ENCODE measurements at regions not wholly inside any gene's neighbourhood (a gene's known extent, or its start where the extent isn't known, plus 50 kb on each side); places are given as distances from the start of the nearest gene placed in this dataset.
A peak's percentile ranks its signal among the peaks of the same experiment; 100 is the strongest.

DNA sequence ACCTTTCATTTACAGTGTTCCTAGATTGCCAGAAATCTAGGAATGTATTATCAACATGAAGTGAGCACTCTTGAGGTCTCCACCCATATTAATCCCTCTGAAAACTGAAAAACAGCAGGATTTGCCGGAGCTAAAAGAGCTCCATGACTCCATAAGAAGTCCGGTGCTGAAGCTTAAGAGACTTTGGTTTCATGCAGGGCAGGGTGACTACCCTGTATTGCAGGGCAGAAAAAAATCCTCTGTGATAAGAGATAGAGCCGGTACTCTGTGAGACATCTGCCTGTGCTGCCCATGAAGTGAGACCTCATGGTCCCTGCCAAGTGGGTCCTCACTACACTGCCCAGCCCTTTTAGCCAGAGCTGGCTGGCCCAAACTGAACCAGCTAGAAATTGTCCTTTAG, 127.2 kb upstream of the NPY2R start:
- DNase-seq (ENCODE audit: insufficient read length, low spot score) (no peak), FAIRE-seq (no peak)

DNA sequence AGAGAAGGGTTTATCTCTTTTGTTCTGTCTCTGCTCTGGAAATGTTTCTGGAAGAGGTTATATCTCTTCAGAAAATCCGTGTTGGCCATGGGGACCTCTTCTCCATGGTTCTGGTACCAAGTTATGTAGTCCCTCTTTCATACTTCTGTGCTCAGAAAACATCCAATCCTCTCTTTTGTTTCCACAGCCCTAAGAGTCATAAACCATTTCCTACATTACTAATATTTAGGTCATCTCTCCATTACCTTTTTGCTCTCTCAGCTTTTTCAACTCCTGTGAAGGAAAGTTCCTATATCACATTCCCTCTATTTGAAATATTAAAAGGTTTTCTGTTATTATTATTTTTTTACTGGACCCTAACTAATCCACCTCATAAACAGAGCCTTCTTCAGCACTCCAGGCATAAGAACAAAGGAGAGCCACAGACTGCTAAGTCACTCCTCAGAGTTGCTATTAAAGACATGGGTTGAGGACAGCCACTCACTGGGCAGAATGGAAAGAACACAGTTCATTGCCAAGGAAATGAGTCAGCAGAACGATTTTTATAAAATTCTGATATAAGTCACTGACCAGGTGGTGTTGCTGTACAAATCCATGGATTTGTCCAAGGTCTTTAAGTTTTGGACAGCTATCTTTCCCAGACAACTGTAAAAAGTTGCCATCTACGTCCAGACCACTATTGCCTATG, 122.4 kb upstream of the NPY2R start:
- no peak for FAIRE-seq
- DNase-seq (ENCODE audit: insufficient read length, low spot score), result no peak

GRCh38 chr4:155094201-155094820, 114.1 kb upstream of the NPY2R start:
- FAIRE-seq (no peak), DNase-seq (ENCODE audit: insufficient read length, low spot score) (no peak)

DNA sequence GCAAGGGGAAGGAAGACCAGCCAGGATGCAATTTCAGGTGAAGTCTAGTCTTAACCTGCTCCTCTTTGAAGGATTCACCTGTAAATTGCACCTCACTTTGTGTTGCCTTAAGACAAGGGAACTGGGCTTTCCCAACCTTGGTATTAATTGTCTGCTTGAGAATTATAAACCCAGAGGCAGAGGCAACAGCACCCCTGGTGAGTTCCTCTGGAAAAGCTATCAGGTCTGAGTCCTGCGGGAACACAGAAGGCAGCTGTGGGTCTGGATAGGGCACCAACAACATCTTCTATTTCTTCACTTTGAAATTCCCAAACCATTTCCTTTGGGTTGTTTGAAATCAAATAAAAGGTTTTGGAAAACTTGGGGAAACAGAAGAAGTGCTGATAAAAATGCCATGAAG, 109.2 kb upstream of the NPY2R start:
- DNase-seq (ENCODE audit: insufficient read length, low spot score), result no peak
- FAIRE-seq, result no peak

DNA sequence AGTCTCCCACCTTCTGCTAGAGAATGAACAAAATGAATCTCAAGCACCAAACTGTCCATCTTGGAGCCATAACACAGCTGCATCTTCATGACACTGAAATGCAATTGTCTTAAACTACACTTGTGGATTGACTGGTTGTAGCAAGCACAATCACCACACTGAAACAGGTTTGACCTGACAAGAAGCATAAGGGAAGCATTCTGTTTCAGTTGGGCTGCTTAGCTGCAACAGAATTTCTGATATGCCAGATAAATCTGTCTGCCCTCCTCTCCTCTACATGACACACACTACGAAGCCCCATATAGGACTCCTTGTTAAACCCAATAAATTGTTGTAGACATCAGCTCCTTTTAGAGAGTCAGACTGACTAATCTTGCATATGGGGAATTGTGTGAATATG, 101.8 kb upstream of the NPY2R start:
- FAIRE-seq (no peak), DNase-seq (ENCODE audit: insufficient read length, low spot score) (no peak)

DNA sequence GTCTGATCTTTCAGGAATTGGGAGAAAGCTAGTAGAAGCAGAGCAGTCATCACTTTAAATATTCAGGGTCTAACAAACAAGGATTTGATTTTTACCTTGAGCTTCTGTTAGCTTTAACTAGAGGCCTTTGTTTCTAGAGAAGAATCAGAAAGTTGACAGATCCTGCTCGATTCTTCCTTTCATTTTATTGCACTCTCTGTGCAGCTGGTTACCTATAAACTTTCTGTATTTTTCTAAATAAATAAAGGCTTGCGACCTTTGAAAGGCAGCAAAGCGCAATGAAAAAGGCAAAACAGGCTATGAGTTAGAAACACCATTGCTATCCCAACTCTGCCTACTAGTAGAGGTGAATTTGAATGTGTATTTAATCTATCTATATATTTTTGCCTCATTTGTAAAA, 101.4 kb upstream of the NPY2R start:
- DNase-seq (ENCODE audit: insufficient read length, low spot score), result no peak
- no peak for FAIRE-seq

- FAIRE-seq (no peak), DNase-seq (ENCODE audit: insufficient read length, low spot score) (no peak)
Observed at GRCh38 chr4:155114790-155115189, 93.6 kb upstream of the NPY2R start.

DNA sequence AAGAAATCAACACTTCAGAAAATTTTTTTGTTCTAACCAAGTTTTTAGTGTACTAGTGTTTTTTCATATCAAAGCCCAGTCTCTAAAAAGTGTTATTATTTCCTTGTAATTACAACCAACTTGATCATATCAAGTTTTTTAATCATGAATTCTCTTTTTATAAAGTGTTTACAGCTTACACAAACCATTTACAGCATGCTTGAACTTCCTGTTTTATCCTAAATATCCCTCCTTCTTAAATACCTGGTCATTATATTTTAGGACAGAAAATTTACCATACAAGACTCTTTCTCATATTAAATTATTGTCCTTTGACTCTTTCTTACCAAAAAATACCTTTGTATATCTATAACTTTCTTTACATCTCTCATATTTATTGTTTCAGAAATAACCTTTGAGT, 89.4 kb upstream of the NPY2R start:
- FAIRE-seq, result peak; percentile 23
- DNase-seq (ENCODE audit: insufficient read length, low spot score), result no peak

DNA sequence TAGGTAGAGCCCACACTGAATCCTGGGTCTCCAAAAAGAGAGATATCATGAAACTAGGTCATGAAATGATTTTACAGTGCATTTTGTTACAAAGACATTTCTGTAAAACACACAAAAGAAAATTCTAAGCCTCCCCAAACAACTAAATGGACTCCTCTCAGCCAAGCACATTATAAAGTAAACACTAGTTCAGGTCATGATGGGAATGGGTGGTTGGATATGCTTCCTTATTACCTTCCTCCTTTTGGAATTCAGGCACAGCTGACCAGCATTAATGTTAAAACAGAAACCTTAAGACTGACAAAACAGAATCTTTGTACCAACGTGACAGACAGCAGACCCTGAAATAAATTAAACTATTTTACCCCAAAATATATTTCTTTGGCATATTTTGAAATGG, 87.9 kb upstream of the NPY2R start:
- no peak for DNase-seq (ENCODE audit: insufficient read length, low spot score)
- FAIRE-seq, result no peak

DNA sequence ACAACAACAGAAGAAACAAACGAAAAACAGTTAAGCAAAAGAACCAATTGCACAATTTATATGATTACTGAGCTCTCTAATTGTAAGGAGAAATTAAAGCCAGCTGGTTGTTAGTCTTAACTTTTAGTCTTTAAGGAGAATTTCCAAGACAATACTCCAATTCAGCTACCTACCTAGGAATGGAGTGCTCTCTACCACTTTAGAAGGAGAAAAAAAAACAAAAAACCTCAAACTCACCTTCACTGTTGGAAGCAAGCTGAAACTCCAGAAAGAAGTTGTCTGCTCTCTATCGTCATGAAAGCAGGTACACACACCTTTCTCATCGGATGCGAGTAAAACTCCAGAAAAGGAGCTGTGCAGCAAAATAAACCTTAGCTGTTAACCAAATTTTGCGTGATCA, 86.1 kb upstream of the NPY2R start:
- DNase-seq (ENCODE audit: insufficient read length, low spot score) (no peak), FAIRE-seq (no peak)

GRCh38 chr4:155134136-155134535, 74.3 kb upstream of the NPY2R start:
- FAIRE-seq, result no peak
- no peak for DNase-seq (ENCODE audit: insufficient read length, low spot score)

- FAIRE-seq (no peak), DNase-seq (ENCODE audit: insufficient read length, low spot score) (no peak)
Observed at GRCh38 chr4:155140889-155141288, 67.5 kb upstream of the NPY2R start.

GRCh38 chr4:155143512-155143911, 64.9 kb upstream of the NPY2R start:
- DNase-seq (ENCODE audit: insufficient read length, low spot score) (no peak), FAIRE-seq (no peak)

All from GM19239 (cell line).